ENCODE measurements at regions not wholly inside any gene's neighbourhood (a gene's known extent, or its start where the extent isn't known, plus 50 kb on each side); places are given as distances from the start of the nearest gene placed in this dataset.
"Not testable (repeated sequence)": the region's sequence is repeated elsewhere in the genome, so short reads cannot be mapped to it uniquely, and the experiment has no call there.

GRCh38 chrX:40951407-40951806 lies 133.8 kb upstream of the USP9X start:
- DNase-seq, result not testable (repeated sequence)

DNA sequence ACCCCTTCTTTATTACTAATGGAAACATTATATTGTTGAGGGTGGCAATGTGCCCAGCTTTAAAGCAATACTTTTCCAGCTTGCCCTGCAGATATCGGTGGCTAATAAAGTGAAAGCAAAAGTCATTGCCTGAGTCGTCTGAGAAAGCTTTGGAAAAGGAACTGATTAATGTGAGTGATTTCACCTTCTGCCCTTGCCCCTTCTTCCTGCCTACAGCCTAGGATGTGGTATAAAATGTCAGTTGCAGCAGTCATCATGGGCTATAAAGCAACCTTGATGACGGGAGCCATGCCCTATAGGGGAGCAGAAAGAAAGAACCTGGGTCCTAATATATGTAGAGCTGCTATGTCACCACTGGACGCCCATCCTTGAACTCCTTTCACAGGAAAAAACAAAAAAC lies 132.4 kb upstream of the USP9X start:
- peak; percentile 25 for DNase-seq

DNA sequence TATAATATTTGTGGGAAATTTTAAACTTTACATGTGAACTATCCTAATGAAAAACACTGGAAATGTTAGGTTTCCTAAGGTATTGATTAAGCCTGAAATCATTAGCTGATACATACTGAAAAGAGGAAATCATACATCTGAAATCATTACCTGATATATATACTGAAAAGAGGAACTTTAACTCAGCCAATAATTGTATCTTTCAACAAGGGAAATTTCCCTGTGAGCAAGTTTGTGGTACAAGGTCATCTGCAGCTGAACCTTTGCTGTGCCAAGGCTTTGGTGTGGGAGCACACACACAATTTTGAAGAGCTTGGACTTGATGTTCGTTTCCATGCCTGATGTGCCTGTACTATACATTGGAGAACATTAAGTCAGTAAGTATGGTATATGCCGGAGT lies 131.9 kb upstream of the USP9X start:
- no peak for DNase-seq

DNA sequence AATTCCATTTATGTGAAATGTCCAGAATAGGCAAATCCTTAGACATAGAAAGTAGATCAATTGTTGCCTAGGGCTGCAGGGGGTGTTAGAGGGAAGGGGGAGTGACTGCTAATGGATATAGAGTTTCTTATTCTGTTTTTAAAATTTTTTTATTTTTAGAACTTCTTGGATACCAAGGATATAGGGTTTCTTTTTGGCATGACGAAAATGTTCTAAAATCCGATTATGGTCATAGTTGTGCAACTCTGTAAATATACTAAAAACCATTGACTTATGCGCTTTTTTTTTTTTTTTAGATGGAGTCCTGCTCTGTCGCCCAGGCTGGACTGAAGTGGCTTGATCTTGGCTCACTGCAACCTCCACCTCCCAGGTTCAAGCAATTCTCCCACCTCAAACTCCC lies 125.2 kb upstream of the USP9X start:
- DNase-seq, result no peak

DNA sequence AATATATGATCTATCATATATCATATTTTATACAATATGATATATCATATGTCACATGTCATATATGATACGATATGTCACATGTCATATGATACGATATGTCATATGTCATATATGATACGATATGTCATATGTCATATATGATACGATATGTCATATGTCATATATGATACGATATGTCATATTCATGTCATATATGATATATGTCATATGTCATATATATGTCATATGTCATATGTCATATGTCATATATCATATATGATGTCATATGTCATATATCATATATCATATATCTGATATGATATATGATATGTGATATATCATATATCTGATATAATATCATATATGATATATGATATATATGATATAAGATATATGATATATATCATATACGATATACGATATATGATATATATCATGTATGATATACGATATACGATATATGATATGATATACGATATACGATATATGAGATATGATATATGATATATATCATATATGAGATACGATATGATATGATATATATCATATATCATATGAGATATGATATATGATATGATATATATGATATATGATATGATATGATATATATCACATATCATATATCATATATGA lies 122.3 kb upstream of the USP9X start:
- DNase-seq, result no peak

GRCh38 chrX:40964008-40964407 lies 121.2 kb upstream of the USP9X start:
- no peak for DNase-seq

- DNase-seq, result no peak
Measured at GRCh38 chrX:40964633-40965586, 120.3 kb upstream of the USP9X start.

DNA sequence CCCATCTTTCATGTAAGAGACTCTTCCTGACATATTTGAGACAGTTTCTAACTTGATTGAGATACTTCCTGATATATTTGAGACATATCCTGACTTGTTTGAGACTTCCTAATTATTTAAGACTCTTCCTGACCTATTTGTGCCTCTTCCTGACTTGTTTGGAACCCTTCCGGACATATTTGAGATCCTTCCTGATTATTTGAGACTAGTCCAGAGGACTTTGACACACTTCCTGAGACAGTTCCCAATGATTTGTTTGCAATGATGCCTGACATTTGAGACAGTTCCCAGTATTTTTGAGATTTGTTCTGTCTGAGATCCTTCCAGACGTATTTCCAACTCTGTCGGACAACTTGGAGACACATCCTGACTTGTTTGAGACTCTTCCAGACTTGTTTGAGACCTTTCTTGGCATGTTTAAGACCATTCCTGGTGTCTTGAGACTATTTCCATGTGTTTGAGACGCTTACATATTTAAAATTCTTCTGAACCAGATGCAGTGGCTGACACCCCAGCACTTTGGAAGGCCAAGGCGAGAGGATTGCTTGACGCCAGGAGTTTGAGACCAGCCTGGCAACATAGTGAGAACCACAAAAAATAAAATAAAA lies 118.9 kb upstream of the USP9X start:
- no peak for DNase-seq

DNA sequence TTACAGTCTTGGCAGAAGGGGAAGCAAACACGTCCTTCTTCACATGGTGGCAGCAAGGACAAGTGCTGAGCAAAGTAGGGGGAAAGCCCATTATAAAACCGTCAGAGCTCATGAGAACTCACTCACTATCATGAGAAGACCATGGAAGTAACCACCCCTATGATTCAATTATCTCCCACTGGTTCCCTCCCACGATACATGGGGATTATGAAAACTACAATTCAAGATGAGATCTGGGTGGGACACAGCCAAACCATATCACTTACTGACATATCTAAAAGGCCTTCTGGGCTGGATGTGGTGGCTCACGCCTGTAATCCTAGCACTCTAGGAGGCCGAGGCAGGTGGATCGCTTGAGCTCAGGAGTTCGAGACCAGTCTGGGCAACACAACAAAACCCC lies 117.1 kb upstream of the USP9X start:
- peak; percentile 75 for DNase-seq

- no peak for DNase-seq
Measured at GRCh38 chrX:40971736-40972135, 113.5 kb upstream of the USP9X start.

DNA sequence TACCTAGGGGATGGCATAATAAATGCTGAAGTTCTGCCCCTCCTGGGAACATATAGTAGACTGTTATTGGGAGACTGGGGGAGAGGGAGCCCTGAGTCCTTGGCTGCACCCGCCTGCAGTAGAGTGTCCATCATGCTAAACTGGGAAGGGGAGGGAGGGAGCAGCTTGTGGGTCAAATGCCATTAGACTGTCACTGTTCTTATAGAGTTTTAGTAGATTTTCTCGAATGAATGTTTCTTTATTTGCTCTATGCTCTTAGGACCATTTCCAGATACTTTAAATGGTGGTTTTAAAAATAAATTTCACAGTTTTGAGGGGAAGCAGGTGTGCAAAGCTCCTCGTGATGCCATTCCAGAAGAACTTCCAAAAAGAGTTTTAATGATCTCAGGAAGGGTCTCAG lies 111.6 kb upstream of the USP9X start:
- no peak for DNase-seq

- DNase-seq, result no peak
Measured at GRCh38 chrX:40975951-40976350, 109.3 kb upstream of the USP9X start.

DNA sequence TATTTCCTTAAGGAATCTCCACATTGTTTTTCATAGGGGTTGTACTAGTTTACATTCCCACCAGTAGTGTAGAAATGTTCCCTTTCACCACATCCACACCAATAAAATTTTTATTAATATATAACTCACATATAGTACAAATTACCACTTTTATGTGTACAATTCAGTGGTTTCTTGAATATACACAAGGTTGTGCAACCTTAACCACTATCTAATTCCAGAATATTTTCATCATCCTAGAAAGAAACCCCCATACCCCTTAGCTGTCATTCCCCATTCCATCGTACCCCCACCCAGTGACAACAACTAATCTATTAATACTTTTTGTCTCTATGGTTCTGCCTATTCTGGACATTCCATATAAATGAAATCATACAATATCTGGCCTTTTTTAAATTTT lies 108.3 kb upstream of the USP9X start:
- DNase-seq, result no peak

GRCh38 chrX:40984962-40985361 lies 100.3 kb upstream of the USP9X start:
- DNase-seq, result no peak

- DNase-seq, result peak; percentile 87
Measured at GRCh38 chrX:40987413-40987812, 97.8 kb upstream of the USP9X start.

- DNase-seq, result no peak
Measured at GRCh38 chrX:40988100-40988499, 97.1 kb upstream of the USP9X start.

GRCh38 chrX:40993395-40993794 lies 91.8 kb upstream of the USP9X start:
- not testable (repeated sequence) for DNase-seq

DNA sequence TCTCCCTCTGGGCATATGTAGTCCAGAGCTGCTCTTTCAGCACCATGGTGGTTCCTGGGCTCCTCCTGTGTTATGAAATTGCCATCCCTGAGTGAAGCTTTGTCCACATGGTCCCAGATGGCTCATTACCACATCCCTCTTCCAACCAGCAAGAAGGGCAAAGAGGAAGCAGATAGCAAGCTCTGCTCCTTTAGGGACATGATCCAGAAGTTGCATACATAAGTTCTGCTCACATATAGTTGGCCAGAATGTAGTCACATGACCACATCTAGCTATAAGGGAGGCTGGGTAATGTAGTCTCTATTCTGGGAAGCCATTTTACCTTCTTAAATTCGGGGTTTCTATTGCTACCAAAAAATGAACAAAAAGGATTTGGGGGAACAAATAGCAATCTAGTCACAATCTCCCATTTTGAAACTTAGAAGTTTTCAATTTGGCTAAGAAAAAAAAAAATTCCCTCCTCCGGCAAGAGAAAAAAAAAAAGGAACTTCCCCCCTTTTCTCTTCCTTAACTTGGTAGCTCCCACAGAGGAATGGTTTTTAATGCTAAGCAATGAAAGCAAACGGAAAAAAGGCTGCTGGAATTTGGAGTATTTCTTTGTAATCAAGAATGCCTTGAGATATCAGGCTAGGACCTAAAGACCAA lies 88.2 kb upstream of the USP9X start:
- DNase-seq, result peak; percentile 88

DNA sequence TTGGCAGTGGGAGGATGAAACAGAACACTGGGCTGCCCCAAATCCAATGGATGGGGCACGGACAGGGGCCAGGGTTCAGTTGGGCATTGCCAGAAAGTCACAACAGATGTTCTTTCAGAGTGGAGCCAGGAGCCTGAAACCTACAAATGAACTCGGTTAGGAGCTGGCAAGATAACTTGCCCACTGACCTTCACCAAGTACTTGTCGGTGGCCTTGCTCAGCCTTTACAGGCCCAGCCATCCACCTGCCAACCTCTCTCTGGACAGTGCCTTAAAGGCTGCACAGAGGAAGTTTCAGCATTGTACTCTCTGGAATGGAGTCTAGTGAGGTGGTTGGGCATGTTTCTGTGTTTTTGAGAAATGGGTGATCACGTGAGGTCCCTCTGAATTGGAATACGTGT lies 87.1 kb upstream of the USP9X start:
- no peak for DNase-seq

DNA sequence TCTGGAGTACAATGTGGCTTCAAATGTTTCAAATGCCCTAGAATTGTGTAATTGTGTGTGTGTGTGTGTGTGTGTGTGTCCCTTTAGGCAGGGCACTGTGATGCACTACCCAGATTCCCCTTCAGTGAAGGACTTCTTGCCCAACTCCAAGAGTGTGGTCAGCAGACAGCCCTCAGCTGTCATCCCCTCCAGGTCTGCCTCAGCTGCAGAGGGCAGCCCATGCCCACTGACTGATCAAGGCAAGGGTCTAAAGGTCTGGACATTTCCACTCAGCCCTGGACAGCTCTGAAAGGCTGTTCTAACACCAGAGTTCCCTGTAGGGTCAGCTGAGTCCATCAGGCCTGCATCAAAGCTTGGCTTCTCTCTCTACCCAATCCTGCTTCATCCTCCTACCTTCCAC lies 83.9 kb upstream of the USP9X start:
- DNase-seq, result no peak

DNA sequence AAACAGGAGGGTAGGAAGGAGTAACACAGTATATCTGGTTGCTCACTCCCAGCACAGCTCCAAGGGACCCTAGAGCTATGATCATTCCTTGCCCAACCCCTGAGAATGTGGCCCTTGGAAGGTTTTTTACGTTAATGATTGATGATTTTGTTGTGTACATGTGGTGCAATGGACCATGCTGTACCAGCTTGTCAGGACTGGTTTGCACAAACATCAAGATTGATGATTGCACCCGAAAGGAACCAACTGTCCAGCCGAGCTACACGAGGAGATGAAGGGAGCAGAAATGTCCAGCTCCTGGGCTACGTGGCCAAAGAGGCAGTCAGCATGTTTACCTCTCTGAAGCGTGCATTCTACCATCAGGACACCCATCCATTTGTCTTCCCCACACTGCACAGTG lies 83.2 kb upstream of the USP9X start:
- DNase-seq, result no peak

GRCh38 chrX:41003506-41004270 lies 81.6 kb upstream of the USP9X start:
- DNase-seq, result no peak
